HG02763 (cell line): ENCODE measurements at regions not wholly inside any gene's neighbourhood (a gene's known extent, or its start where the extent isn't known, plus 50 kb on each side); places are given as distances from the start of the nearest gene placed in this dataset.

Experiments used
- ATAC-seq: cut with Tn5 transposase; IDR thresholded peaks from one replicate; pipeline ENCODE4 v1.9.1; 2021; ENCODE audit warnings: mild to moderate bottlenecking, moderate library complexity; ENCODE audit not compliant: unreplicated experiment

- no peak for ATAC-seq
Measured at GRCh38 chr9:80144406-80144805, 572.6 kb downstream of the TLE4 start.

- ATAC-seq: peak; percentile 84
Measured at GRCh38 chr9:80143899-80144298, 572.1 kb downstream of the TLE4 start.

GRCh38 chr9:80134487-80134886, 562.7 kb downstream of the TLE4 start:
- ATAC-seq: peak; percentile 98

GRCh38 chr9:80131627-80132026, 559.9 kb downstream of the TLE4 start:
- ATAC-seq: no peak

- no peak for ATAC-seq
Measured at GRCh38 chr9:80127920-80128319, 556.2 kb downstream of the TLE4 start.

- ATAC-seq: no peak
Measured at GRCh38 chr9:80125731-80126264, 554.0 kb downstream of the TLE4 start.

GRCh38 chr9:80117031-80117430, 545.3 kb downstream of the TLE4 start:
- ATAC-seq: no peak

GRCh38 chr9:80114241-80114640, 542.5 kb downstream of the TLE4 start:
- ATAC-seq: no peak

- no peak for ATAC-seq
Measured at GRCh38 chr9:80107931-80108660, 536.3 kb downstream of the TLE4 start.

- no peak for ATAC-seq
Measured at GRCh38 chr9:80097476-80097875, 525.7 kb downstream of the TLE4 start.

- ATAC-seq: no peak
Measured at GRCh38 chr9:80094176-80094771, 522.5 kb downstream of the TLE4 start.

- no peak for ATAC-seq
Measured at GRCh38 chr9:80093695-80094094, 521.9 kb downstream of the TLE4 start.

GRCh38 chr9:80091526-80091925, 519.8 kb downstream of the TLE4 start:
- no peak for ATAC-seq

- ATAC-seq: no peak
Measured at GRCh38 chr9:80090317-80090716, 518.6 kb downstream of the TLE4 start.

- no peak for ATAC-seq
Measured at GRCh38 chr9:80086822-80087345, 515.1 kb downstream of the TLE4 start.

- no peak for ATAC-seq
Measured at GRCh38 chr9:80086386-80086785, 514.6 kb downstream of the TLE4 start.

GRCh38 chr9:80085668-80086067, 513.9 kb downstream of the TLE4 start:
- ATAC-seq: no peak

- no peak for ATAC-seq
Measured at GRCh38 chr9:80082213-80082612, 510.4 kb downstream of the TLE4 start.

GRCh38 chr9:80078826-80079225, 507.1 kb downstream of the TLE4 start:
- ATAC-seq: no peak

- ATAC-seq: no peak
Measured at GRCh38 chr9:80077059-80077458, 505.3 kb downstream of the TLE4 start.

GRCh38 chr9:80076162-80076561, 504.4 kb downstream of the TLE4 start:
- no peak for ATAC-seq

GRCh38 chr9:80074439-80074838, 502.7 kb downstream of the TLE4 start:
- no peak for ATAC-seq
